ENCODE measurements at regions not wholly inside any gene's neighbourhood (a gene's known extent, or its start where the extent isn't known, plus 50 kb on each side); places are given as distances from the start of the nearest gene placed in this dataset.
A peak's percentile ranks its signal among the peaks of the same experiment; 100 is the strongest.

GRCh38 chr6:132919045-132919860 is 104.9 kb downstream of the RPS12 start:
- no peak for DNase-seq
- H3K4me3 Mint-ChIP-seq, result no peak overlapping the region
- no peaks in the 10 kb centered on the region for H3K36me3 Mint-ChIP-seq (ENCODE audit: low read depth)
- no peaks in the 10 kb centered on the region for H3K4me1 Mint-ChIP-seq
- peaks cover 10% of the 10 kb centered on the region for H3K27me3 Mint-ChIP-seq
- intact Hi-C loops (cut with micrococcal nuclease), result no loop called here
- H3K27ac Mint-ChIP-seq, result no peak overlapping the region
- no peaks in the 10 kb centered on the region for H3K9me3 Mint-ChIP-seq

GRCh38 chr6:132927713-132928112 is 113.3 kb downstream of the RPS12 start:
- no peaks in the 10 kb centered on the region for H3K4me1 Mint-ChIP-seq
- peaks cover 17% of the 10 kb centered on the region for H3K27me3 Mint-ChIP-seq
- intact Hi-C loops (cut with micrococcal nuclease), result no loop called here
- DNase-seq, result no peak
- H3K27ac Mint-ChIP-seq, result no peak overlapping the region
- H3K36me3 Mint-ChIP-seq (ENCODE audit: low read depth), result no peaks in the 10 kb centered on the region
- no peaks in the 10 kb centered on the region for H3K9me3 Mint-ChIP-seq
- H3K4me3 Mint-ChIP-seq, result no peak overlapping the region

GRCh38 chr6:132929141-132929540 is 114.8 kb downstream of the RPS12 start:
- Mint-ChIP-seq H3K9me3 (no peaks in the 10 kb centered on the region), H3K27ac (no peak overlapping the region), H3K4me1 (no peaks in the 10 kb centered on the region), H3K36me3 (ENCODE audit: low read depth) (no peaks in the 10 kb centered on the region), H3K27me3 (peaks cover 23% of the 10 kb centered on the region), H3K4me3 (no peak overlapping the region)
- no peak for DNase-seq
- intact Hi-C loops (cut with micrococcal nuclease), result no loop called here

GRCh38 chr6:132931313-132931712 is 116.9 kb downstream of the RPS12 start:
- Mint-ChIP-seq H3K4me3 (no peak overlapping the region), H3K27ac (no peak overlapping the region), H3K36me3 (ENCODE audit: low read depth) (no peaks in the 10 kb centered on the region), H3K9me3 (no peaks in the 10 kb centered on the region), H3K4me1 (no peaks in the 10 kb centered on the region), H3K27me3 (peaks cover 29% of the 10 kb centered on the region)
- DNase-seq, result no peak
- intact Hi-C loops (cut with micrococcal nuclease), result no loop called here

GRCh38 chr6:132931936-132932514 is 117.7 kb downstream of the RPS12 start:
- Mint-ChIP-seq H3K27me3 (peaks cover 31% of the 10 kb centered on the region), H3K9me3 (no peaks in the 10 kb centered on the region), H3K36me3 (ENCODE audit: low read depth) (no peaks in the 10 kb centered on the region), H3K4me1 (no peaks in the 10 kb centered on the region), H3K27ac (no peak overlapping the region), H3K4me3 (no peak overlapping the region)
- intact Hi-C loops (cut with micrococcal nuclease), result no loop called here
- no peak for DNase-seq

- Mint-ChIP-seq H3K9me3 (no peaks in the 10 kb centered on the region), H3K27me3 (peaks cover 33% of the 10 kb centered on the region), H3K4me1 (no peaks in the 10 kb centered on the region), H3K27ac (no peak overlapping the region), H3K4me3 (no peak overlapping the region), H3K36me3 (ENCODE audit: low read depth) (no peaks in the 10 kb centered on the region)
- intact Hi-C loops (cut with micrococcal nuclease), result no loop called here
- no peak for DNase-seq
Observed at GRCh38 chr6:132932588-132932987, 118.2 kb downstream of the RPS12 start.

GRCh38 chr6:132933090-132933489 is 118.7 kb downstream of the RPS12 start:
- Mint-ChIP-seq H3K9me3 (no peaks in the 10 kb centered on the region), H3K4me1 (no peaks in the 10 kb centered on the region), H3K36me3 (ENCODE audit: low read depth) (no peaks in the 10 kb centered on the region), H3K27me3 (peaks cover 33% of the 10 kb centered on the region), H3K4me3 (no peak overlapping the region), H3K27ac (no peak overlapping the region)
- intact Hi-C loops (cut with micrococcal nuclease), result no loop called here
- no peak for DNase-seq

GRCh38 chr6:132934496-132934895 is 120.1 kb downstream of the RPS12 start:
- no peak for DNase-seq
- Mint-ChIP-seq H3K27me3 (peaks cover 36% of the 10 kb centered on the region), H3K27ac (no peak overlapping the region), H3K4me3 (no peak overlapping the region), H3K36me3 (ENCODE audit: low read depth) (no peaks in the 10 kb centered on the region), H3K4me1 (no peaks in the 10 kb centered on the region), H3K9me3 (no peaks in the 10 kb centered on the region)
- intact Hi-C loops (cut with micrococcal nuclease), result no loop called here

- no peaks in the 10 kb centered on the region for H3K4me1 Mint-ChIP-seq
Observed at GRCh38 chr6:132936646-132937045, 122.3 kb downstream of the RPS12 start.

GRCh38 chr6:132937466-132937906 is 123.1 kb downstream of the RPS12 start:
- peak; percentile 79 for DNase-seq
- intact Hi-C loops (cut with micrococcal nuclease), result no loop called here
- Mint-ChIP-seq H3K27me3 (peaks cover 23% of the 10 kb centered on the region), H3K27ac (no peak overlapping the region), H3K9me3 (no peaks in the 10 kb centered on the region), H3K4me1 (no peaks in the 10 kb centered on the region), H3K36me3 (ENCODE audit: low read depth) (no peaks in the 10 kb centered on the region), H3K4me3 (no peak overlapping the region)

More at GRCh38 chr6:132936646-132937045, 122.3 kb downstream of the RPS12 start:
- Mint-ChIP-seq H3K27ac (no peak overlapping the region), H3K9me3 (no peaks in the 10 kb centered on the region), H3K27me3 (peaks cover 27% of the 10 kb centered on the region), H3K4me3 (no peak overlapping the region), H3K36me3 (ENCODE audit: low read depth) (no peaks in the 10 kb centered on the region)
- no peak for DNase-seq
- intact Hi-C loops (cut with micrococcal nuclease), result no loop called here

GRCh38 chr6:132948889-132949288 is 134.5 kb downstream of the RPS12 start:
- Mint-ChIP-seq H3K27ac (no peak overlapping the region), H3K9me3 (no peaks in the 10 kb centered on the region), H3K27me3 (peaks cover 45% of the 10 kb centered on the region), H3K4me3 (no peak overlapping the region), H3K36me3 (ENCODE audit: low read depth) (no peaks in the 10 kb centered on the region), H3K4me1 (no peaks in the 10 kb centered on the region)
- DNase-seq, result peak; percentile 39
- intact Hi-C loops (cut with micrococcal nuclease), result no loop called here

- Mint-ChIP-seq H3K27me3 (peaks cover 49% of the 10 kb centered on the region), H3K4me1 (no peaks in the 10 kb centered on the region), H3K4me3 (no peak overlapping the region), H3K9me3 (no peaks in the 10 kb centered on the region), H3K36me3 (ENCODE audit: low read depth) (no peaks in the 10 kb centered on the region), H3K27ac (no peak overlapping the region)
- no peak for DNase-seq
- intact Hi-C loops (cut with micrococcal nuclease), result no loop called here
Observed at GRCh38 chr6:132950566-132950965, 136.2 kb downstream of the RPS12 start.

- no peak overlapping the region for H3K27ac Mint-ChIP-seq
- intact Hi-C loops (cut with micrococcal nuclease), result no loop called here
- H3K9me3 Mint-ChIP-seq, result no peaks in the 10 kb centered on the region
- H3K4me3 Mint-ChIP-seq, result no peak overlapping the region
- H3K4me1 Mint-ChIP-seq, result no peaks in the 10 kb centered on the region
- H3K36me3 Mint-ChIP-seq (ENCODE audit: low read depth), result no peaks in the 10 kb centered on the region
- H3K27me3 Mint-ChIP-seq, result peaks cover 50% of the 10 kb centered on the region
- DNase-seq, result peak; percentile 34
Observed at GRCh38 chr6:132952031-132952867, 137.9 kb downstream of the RPS12 start.

GRCh38 chr6:132952986-132953385 is 138.6 kb downstream of the RPS12 start:
- H3K27ac Mint-ChIP-seq, result no peak overlapping the region
- no peaks in the 10 kb centered on the region for H3K36me3 Mint-ChIP-seq (ENCODE audit: low read depth)
- H3K9me3 Mint-ChIP-seq, result peaks cover 6% of the 10 kb centered on the region
- H3K4me3 Mint-ChIP-seq, result no peak overlapping the region
- peaks cover 55% of the 10 kb centered on the region for H3K27me3 Mint-ChIP-seq
- no peaks in the 10 kb centered on the region for H3K4me1 Mint-ChIP-seq
- intact Hi-C loops (cut with micrococcal nuclease), result no loop called here
- DNase-seq, result no peak

All from activated CD4-positive, alpha-beta T cell treated with anti-CD3 and anti-CD28 coated beads, Interleukin-2, amount 10 ng/mL, durations not matched to agents 24 days and 14 days (primary cell).